ENCODE measurements at regions not wholly inside any gene's neighbourhood (a gene's known extent, or its start where the extent isn't known, plus 50 kb on each side); places are given as distances from the start of the nearest gene placed in this dataset.

DNA sequence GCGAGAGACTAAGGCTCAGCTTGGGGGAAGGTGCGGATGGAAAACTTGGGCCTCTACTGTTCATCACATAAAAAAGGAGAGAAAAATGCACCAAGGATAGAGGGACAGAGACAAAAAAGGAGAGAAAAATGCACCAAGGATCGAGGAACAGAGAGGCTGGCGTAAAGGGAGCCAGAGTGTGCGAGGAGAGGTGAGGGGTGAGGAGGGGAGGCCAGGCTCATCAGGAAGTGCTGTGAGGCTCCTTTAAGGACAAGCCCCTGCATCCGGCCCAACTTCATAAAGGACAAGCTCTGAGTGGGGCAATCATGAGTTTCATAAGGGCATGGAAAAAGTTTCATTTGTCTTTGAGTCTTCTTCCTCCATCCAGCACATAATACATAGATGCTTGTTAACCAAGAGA lies 117.2 kb upstream of the NXT1 start:
- TF ChIP-seq ZFP36 (IDR thresholded peaks at IDR 0.05; ENCODE audit: low read depth, low read length, partially characterized antibody) (no peak), POLR2A (conservative IDR thresholded peaks at IDR 0.05) (no peak), ATF4 (CRISPR knock-in tag; IDR thresholded peaks at IDR 0.05) (no peak), CTCF (IDR thresholded peaks at IDR 0.05 in 2 of 3, conservative IDR thresholded peaks at IDR 0.05 in 1 of 3; ENCODE audit: insufficient read depth in 2 of 3, low read depth in 1 of 3, low read length in 3 of 3) (no peak), LEF1 (IDR thresholded peaks at IDR 0.05) (no peak), KDM4B (IDR thresholded peaks at IDR 0.05; ENCODE audit: borderline replicate concordance in 2 of 2, low read depth in 1 of 2) (no peak), GABPA (tag; conservative IDR thresholded peaks at IDR 0.05; ENCODE audit: low read depth) (no peak), FOXA1 (IDR thresholded peaks at IDR 0.05; ENCODE audit: borderline replicate concordance) (no peak)
- TF ChIP-seq, protein P1, sequence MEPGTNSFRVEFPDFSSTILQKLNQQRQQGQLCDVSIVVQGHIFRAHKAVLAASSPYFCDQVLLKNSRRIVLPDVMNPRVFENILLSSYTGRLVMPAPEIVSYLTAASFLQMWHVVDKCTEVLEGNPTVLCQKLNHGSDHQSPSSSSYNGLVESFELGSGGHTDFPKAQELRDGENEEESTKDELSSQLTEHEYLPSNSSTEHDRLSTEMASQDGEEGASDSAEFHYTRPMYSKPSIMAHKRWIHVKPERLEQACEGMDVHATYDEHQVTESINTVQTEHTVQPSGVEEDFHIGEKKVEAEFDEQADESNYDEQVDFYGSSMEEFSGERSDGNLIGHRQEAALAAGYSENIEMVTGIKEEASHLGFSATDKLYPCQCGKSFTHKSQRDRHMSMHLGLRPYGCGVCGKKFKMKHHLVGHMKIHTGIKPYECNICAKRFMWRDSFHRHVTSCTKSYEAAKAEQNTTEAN (CRISPR knock-in tag; IDR thresholded peaks at IDR 0.05): no peak
- TF ChIP-seq, protein P2, sequence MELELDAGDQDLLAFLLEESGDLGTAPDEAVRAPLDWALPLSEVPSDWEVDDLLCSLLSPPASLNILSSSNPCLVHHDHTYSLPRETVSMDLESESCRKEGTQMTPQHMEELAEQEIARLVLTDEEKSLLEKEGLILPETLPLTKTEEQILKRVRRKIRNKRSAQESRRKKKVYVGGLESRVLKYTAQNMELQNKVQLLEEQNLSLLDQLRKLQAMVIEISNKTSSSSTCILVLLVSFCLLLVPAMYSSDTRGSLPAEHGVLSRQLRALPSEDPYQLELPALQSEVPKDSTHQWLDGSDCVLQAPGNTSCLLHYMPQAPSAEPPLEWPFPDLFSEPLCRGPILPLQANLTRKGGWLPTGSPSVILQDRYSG (tag; conservative IDR thresholded peaks at IDR 0.05; ENCODE audit: low read depth): no peak
- TF ChIP-seq, protein P3, sequence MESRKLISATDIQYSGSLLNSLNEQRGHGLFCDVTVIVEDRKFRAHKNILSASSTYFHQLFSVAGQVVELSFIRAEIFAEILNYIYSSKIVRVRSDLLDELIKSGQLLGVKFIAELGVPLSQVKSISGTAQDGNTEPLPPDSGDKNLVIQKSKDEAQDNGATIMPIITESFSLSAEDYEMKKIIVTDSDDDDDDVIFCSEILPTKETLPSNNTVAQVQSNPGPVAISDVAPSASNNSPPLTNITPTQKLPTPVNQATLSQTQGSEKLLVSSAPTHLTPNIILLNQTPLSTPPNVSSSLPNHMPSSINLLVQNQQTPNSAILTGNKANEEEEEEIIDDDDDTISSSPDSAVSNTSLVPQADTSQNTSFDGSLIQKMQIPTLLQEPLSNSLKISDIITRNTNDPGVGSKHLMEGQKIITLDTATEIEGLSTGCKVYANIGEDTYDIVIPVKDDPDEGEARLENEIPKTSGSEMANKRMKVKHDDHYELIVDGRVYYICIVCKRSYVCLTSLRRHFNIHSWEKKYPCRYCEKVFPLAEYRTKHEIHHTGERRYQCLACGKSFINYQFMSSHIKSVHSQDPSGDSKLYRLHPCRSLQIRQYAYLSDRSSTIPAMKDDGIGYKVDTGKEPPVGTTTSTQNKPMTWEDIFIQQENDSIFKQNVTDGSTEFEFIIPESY (CRISPR knock-in tag; IDR thresholded peaks at IDR 0.05): no peak
